HEK293T (cell line): ENCODE measurements at regions not wholly inside any gene's neighbourhood (a gene's known extent, or its start where the extent isn't known, plus 50 kb on each side); places are given as distances from the start of the nearest gene placed in this dataset.

Source experiments
- CTCF ChIA-PET: fragments of 350-600 bp; formaldehyde crosslinking; extraction: SDS; loops from one replicate; lab custom pipeline; 2021; ENCODE audit warnings: antibody characterized with exemption, inconsistent platforms; lab: Yijun Ruan, JAX
- POLR2A ChIA-PET: fragments of 350-600 bp; formaldehyde crosslinking; extraction: SDS; loops from one replicate; lab custom pipeline; 2020; ENCODE audit warnings: antibody characterized with exemption, inconsistent platforms; lab: Yijun Ruan, JAX
- DNase-seq: peaks from one replicate; pipeline ENCODE4 v3.0.0; 2012; ENCODE audit warnings: mixed read lengths; ENCODE audit errors: extremely low spot score
- ARNT ChIP-seq: fragments of 450-650 bp; IDR thresholded peaks from 2 replicates; pipeline ENCODE4 v1.6.1; 2017; ENCODE audit warnings: mild to moderate bottlenecking
- BHLHE40 ChIP-seq: fragments of 450-650 bp; IDR thresholded peaks from 2 replicates; pipeline ENCODE4 v1.6.1; 2016; ENCODE audit warnings: mild to moderate bottlenecking, moderate library complexity, borderline replicate concordance
- CTBP1 ChIP-seq: fragments of 450-650 bp; IDR thresholded peaks from 2 replicates; pipeline ENCODE4 v1.6.1; 2016; ENCODE audit warnings: borderline replicate concordance
- ELF4 ChIP-seq: fragments of 450-650 bp; IDR thresholded peaks from 2 replicates; pipeline ENCODE4 v1.6.1; 2017; ENCODE audit warnings: antibody characterized with exemption
- FOXA1 ChIP-seq: fragments of 450-650 bp; IDR thresholded peaks from 2 replicates; pipeline ENCODE4 v1.6.1; 2016; ENCODE audit warnings: mild to moderate bottlenecking
- FOXK2 ChIP-seq: fragments of 450-650 bp; IDR thresholded peaks from 2 replicates; pipeline ENCODE4 v1.6.1; 2016; ENCODE audit warnings: mild to moderate bottlenecking
- FOXM1 ChIP-seq: fragments of 450-650 bp; IDR thresholded peaks from 2 replicates; pipeline ENCODE4 v1.6.1; 2017; ENCODE audit warnings: mild to moderate bottlenecking, borderline replicate concordance
- HDGF ChIP-seq: fragments of 450-650 bp; IDR thresholded peaks from 2 replicates; pipeline ENCODE4 v1.6.1; 2017; ENCODE audit warnings: antibody characterized with exemption, borderline replicate concordance
- L3MBTL2 ChIP-seq: fragments of 450-650 bp; conservative IDR thresholded peaks from 2 replicates; pipeline ENCODE4 v1.6.1; 2016; ENCODE audit warnings: mild to moderate bottlenecking
- LEF1 ChIP-seq: fragments of 450-650 bp; IDR thresholded peaks from 2 replicates; pipeline ENCODE4 v1.6.1; 2017; ENCODE audit warnings: mild to moderate bottlenecking, borderline replicate concordance
- NFRKB ChIP-seq: fragments of 450-650 bp; IDR thresholded peaks from 2 replicates; pipeline ENCODE4 v1.6.1; 2016; ENCODE audit warnings: mild to moderate bottlenecking, moderate library complexity
- SP1 ChIP-seq: fragments of 450-650 bp; IDR thresholded peaks from 2 replicates; pipeline ENCODE4 v1.6.1; 2017
- SUZ12 ChIP-seq: fragments of 450-650 bp; IDR thresholded peaks from 2 replicates; pipeline ENCODE4 v1.6.1; 2016; ENCODE audit warnings: mild to moderate bottlenecking
- TARDBP ChIP-seq: fragments of 450-650 bp; IDR thresholded peaks from 2 replicates; pipeline ENCODE4 v1.6.1; 2016
- ZNF384 ChIP-seq: fragments of 450-650 bp; IDR thresholded peaks from 2 replicates; pipeline ENCODE4 v1.6.1; 2016
- TF ChIP-seq, protein P1 (sequence below): fragments of 450-650 bp; IDR thresholded peaks from 2 replicates; pipeline ENCODE4 v1.6.1; 2016

- no peak for DNase-seq
- POLR2A ChIA-PET = no interaction called here
- CTCF ChIA-PET = no interaction called here
- TF ChIP-seq HDGF (no peak), ELF4 (no peak), SUZ12 (no peak), CTBP1 (no peak), NFRKB (no peak), FOXK2 (no peak), ARNT (no peak), ZNF384 (no peak)
- TF ChIP-seq, protein P1, sequence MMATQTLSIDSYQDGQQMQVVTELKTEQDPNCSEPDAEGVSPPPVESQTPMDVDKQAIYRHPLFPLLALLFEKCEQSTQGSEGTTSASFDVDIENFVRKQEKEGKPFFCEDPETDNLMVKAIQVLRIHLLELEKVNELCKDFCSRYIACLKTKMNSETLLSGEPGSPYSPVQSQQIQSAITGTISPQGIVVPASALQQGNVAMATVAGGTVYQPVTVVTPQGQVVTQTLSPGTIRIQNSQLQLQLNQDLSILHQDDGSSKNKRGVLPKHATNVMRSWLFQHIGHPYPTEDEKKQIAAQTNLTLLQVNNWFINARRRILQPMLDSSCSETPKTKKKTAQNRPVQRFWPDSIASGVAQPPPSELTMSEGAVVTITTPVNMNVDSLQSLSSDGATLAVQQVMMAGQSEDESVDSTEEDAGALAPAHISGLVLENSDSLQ = no peak
These were observed 1302.5 kb upstream of the TENM3 start for GRCh38 chr4:180940680-180941079.

- TF ChIP-seq NFRKB = no peak
- TF ChIP-seq FOXK2 = no peak
- TF ChIP-seq, protein P1 = no peak
- TF ChIP-seq BHLHE40 = no peak
- TF ChIP-seq LEF1 = no peak
- no peak for TF ChIP-seq ARNT
- no peak for TF ChIP-seq TARDBP
- no peak for TF ChIP-seq HDGF
- no peak for TF ChIP-seq L3MBTL2
- no peak for TF ChIP-seq FOXM1
- TF ChIP-seq FOXA1 = no peak
- no peak for TF ChIP-seq SUZ12
- TF ChIP-seq ZNF384 = no peak
- TF ChIP-seq CTBP1 = no peak
- TF ChIP-seq ELF4 = no peak
- TF ChIP-seq SP1 = no peak
- DNase-seq = no peak
- CTCF ChIA-PET = interaction anchor here (0.5 kb wide), 1 partner anchor 129 kb away, joined by 7 read pairs; no protein-coding TSS in a partner anchor
- POLR2A ChIA-PET = no interaction called here
These were observed 1300.8 kb upstream of the TENM3 start for GRCh38 chr4:180942367-180942916.

GRCh38 chr4:180946188-180946587 lies 1297.0 kb upstream of the TENM3 start:
- POLR2A ChIA-PET = no interaction called here
- TF ChIP-seq FOXK2 = no peak
- TF ChIP-seq FOXM1 = no peak
- TF ChIP-seq HDGF = no peak
- no peak for TF ChIP-seq LEF1
- TF ChIP-seq CTBP1 = no peak
- TF ChIP-seq, protein P1 = no peak
- TF ChIP-seq FOXA1 = no peak
- TF ChIP-seq NFRKB = no peak
- no peak for TF ChIP-seq SUZ12
- no peak for TF ChIP-seq TARDBP
- TF ChIP-seq SP1 = no peak
- TF ChIP-seq ELF4 = no peak
- TF ChIP-seq ARNT = no peak
- no peak for TF ChIP-seq L3MBTL2
- no peak for TF ChIP-seq BHLHE40
- TF ChIP-seq ZNF384 = no peak
- CTCF ChIA-PET = no interaction called here
- DNase-seq = no peak

- DNase-seq = peak; percentile 5
- ChIA-PET CTCF (interaction anchor here (0.8 kb wide), 1 partner anchor 195 kb away, joined by 3 read pairs; no protein-coding TSS in a partner anchor), POLR2A (no interaction called here)
- TF ChIP-seq, protein P1 = peak; percentile 67
- no peak for TF ChIP-seq HDGF
These were observed 1295.8 kb upstream of the TENM3 start for GRCh38 chr4:180947425-180947824.

GRCh38 chr4:180949424-180950213 lies 1293.6 kb upstream of the TENM3 start:
- no peak for DNase-seq
- TF ChIP-seq ARNT (no peak), FOXM1 (no peak), HDGF (no peak), L3MBTL2 (no peak), ELF4 (no peak), TARDBP (no peak), SUZ12 (no peak), SP1 (no peak), FOXA1 (no peak), FOXK2 (no peak), BHLHE40 (no peak), ZNF384 (no peak), NFRKB (no peak)
- TF ChIP-seq, protein P1 = no peak
- ChIA-PET CTCF (no interaction called here), POLR2A (no interaction called here)
